GM19035 (cell line): ENCODE measurements at regions not wholly inside any gene's neighbourhood (a gene's known extent, or its start where the extent isn't known, plus 50 kb on each side); places are given as distances from the start of the nearest gene placed in this dataset.
"Not testable (repeated sequence)": the region's sequence is repeated elsewhere in the genome, so short reads cannot be mapped to it uniquely, and the experiment has no call there.

Experiments used
- ATAC-seq: cut with Tn5 transposase; IDR thresholded peaks from one replicate; pipeline ENCODE4 v1.9.1; 2021; ENCODE audit not compliant: unreplicated experiment

DNA sequence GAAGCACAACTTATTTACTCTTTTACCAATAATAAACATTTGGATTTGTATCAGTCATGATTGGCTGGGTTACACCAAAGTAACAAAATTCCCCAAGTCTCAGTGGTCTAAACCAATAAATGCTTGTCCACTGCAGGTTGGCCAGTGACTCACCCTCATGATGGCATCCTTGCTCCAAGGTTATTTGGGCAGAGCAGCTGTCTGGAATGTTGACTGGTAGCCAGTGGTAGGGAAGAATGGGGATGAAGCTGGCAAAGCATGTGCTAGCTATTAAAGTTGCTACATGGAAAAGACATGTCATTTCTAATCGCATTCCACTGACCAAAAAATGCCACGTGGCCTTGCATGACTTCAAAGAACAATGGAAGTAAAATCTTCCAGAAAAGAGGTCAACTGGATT is 1168.7 kb upstream of the CELF2 start:
- no peak for ATAC-seq

GRCh38 chr10:9850415-9850814 is 1167.3 kb upstream of the CELF2 start:
- no peak for ATAC-seq

- ATAC-seq = no peak
Observed at GRCh38 chr10:9851808-9852207, 1165.9 kb upstream of the CELF2 start.

DNA sequence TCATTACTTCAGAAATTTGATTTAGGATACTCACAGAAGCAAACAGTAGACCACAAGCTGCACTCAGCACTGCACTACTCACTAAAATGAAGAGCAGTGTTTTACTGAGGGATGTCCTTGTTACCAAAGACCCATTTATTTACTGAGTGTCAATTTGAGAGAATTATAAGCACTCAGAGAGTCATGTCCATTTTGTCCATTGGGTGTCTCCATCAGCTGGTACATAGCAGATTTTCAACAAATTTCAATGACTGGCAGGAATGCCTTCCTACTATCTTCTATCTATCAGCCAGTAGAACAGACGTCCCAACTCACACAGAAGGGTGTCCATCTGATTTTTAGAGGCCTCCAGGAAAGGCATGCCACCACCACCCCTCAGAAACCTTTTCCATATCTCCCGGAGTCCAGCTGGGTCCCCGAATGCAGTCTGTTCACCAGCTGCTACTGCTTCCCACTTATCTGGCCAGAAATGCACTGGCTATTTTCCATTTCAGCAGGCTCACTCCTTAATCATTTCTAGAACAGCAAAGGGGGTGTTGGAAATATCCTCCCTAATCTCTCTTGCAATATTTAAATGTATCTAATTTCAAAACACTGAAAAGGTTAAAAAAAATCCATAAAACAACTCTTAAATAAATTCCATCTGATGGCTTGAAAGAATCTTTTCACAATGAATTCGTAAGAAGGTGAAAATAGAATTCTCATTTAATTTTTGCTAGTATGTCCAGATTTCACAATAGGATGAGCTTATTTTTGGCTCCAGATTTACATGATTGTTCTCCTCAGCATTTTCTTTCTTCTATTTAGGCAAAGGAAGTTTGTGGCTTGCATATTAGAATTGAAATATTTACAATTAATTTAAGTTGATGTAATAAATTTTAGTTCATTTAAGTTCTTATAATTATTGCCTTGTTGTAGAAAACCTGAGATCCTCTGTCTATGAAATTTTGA is 1164.0 kb upstream of the CELF2 start:
- no peak for ATAC-seq

- not testable (repeated sequence) for ATAC-seq
Observed at GRCh38 chr10:9855451-9855850, 1162.2 kb upstream of the CELF2 start.

DNA sequence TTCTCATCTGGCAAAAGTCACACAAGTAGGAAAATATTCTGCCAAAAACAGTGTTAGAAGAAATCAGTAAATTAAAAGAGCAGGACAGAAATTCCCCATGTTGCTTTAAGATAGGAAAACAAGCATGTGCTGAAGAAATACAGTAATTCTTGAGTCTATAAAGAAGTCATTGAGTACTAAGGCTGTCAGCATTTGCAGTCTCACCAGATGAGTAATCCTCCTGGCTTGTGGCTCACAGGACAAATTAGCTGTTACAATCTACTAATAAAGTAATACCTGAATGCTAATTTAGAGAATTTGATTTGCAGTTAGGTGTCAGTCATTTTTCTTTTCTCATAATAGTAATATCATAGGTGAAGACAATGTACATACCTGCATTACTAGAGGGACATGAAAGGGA is 1158.9 kb upstream of the CELF2 start:
- ATAC-seq = no peak

DNA sequence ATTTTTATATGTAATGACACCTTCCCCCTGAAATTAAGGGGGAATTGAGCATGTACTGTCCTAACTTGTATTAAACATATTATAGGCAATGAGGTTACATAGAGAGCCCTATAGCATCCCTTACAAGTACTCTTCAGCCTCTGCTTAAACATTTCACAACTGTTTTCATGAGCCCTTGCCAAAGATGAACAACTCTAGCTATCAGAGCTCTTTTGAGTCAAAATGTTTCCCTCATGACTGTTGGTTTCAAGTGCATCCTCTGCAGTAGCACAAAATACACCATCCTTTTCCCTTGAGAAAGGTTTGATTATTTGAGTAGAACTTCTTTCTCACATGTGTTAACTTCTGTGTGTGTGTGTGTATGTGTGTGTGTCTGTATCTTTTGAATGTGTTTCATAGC is 1157.6 kb upstream of the CELF2 start:
- no peak for ATAC-seq

DNA sequence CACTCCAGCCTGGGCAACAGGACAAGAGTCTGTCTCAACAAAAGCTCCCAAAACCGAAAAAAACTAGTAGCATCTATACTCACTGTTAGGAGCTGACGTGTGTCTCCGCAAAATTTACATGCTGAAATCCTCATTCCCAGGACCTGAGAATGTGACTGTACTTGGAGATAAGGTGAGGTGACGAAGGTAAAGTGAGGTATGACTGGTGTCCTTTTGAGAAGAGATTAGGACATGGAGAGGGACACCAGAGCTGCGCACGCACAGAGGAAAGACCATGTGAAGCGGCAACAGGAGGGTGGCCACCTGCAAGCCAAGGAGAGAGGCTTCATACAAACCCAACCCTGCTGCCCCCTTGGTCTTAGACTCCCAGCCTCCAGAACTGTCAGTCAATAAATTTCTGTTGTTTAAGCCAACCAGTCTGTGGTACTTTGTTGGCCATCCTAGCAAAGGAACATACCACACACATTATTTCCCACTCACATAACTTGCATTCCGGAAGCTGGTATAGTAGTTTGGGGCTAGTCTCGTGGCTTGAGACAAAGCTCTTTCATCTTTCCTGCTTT is 1154.0 kb upstream of the CELF2 start:
- no peak for ATAC-seq

DNA sequence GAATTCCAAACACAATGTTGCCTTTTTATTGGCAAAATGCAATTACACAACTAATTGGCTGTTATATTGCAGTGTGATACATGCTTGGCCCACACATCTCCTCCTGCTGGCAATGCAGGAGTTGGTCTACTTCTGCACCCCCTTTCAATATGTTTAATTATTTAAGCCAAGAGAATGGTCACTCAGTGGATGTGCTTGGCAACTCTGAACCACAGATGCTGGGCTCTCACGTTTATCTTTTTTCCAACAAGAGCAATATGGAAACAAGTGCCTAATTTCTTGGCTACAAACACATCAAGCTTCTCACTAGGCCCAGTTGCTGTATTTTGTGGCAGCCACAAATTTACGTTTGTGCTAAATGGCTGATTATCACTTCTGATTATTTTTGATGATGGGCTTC is 1149.2 kb upstream of the CELF2 start:
- no peak for ATAC-seq

- no peak for ATAC-seq
Observed at GRCh38 chr10:9869205-9869604, 1148.5 kb upstream of the CELF2 start.

GRCh38 chr10:9869606-9870176 is 1148.0 kb upstream of the CELF2 start:
- no peak for ATAC-seq

DNA sequence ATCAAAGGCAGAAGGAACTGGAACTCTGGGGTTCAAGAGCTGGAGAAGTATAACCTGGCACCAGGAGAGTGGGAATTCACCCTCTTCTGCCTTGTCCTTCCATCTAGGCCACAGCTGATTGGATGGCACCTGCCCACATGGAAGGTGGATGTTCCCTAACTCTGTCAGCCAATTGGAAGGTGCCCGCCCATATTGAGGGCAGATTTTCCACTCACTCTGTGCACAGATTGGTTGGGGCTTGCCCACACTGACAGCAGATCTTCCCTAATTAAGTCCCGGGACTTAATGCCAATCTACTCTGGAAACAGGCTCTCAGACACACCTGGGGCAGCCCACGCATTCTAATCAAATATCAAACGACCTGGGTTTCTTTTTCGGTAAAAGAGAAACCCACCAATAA is 1142.3 kb upstream of the CELF2 start:
- ATAC-seq = no peak

- ATAC-seq = no peak
Observed at GRCh38 chr10:9877978-9878377, 1139.7 kb upstream of the CELF2 start.

- no peak for ATAC-seq
Observed at GRCh38 chr10:9878383-9878782, 1139.3 kb upstream of the CELF2 start.

- ATAC-seq = no peak
Observed at GRCh38 chr10:9885761-9886160, 1131.9 kb upstream of the CELF2 start.

DNA sequence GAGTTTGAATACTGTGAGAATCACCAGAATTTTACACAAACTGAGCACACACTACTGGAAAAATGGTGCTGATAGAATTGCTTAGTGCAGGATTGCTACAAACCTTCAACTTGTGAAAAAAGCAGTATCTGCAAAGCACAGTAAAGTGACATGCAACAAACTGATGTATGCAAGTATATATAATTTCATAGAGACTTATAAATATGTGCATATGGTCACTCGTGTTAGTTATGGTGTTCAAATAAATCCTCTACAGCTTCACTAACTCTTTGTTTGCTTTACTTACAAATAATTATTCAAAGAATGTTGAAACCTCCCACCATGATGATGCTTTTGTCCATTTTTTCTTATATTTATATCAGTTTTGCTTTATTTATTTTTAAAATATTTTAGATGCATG is 1130.9 kb upstream of the CELF2 start:
- no peak for ATAC-seq

GRCh38 chr10:9895453-9895852 is 1122.2 kb upstream of the CELF2 start:
- no peak for ATAC-seq

DNA sequence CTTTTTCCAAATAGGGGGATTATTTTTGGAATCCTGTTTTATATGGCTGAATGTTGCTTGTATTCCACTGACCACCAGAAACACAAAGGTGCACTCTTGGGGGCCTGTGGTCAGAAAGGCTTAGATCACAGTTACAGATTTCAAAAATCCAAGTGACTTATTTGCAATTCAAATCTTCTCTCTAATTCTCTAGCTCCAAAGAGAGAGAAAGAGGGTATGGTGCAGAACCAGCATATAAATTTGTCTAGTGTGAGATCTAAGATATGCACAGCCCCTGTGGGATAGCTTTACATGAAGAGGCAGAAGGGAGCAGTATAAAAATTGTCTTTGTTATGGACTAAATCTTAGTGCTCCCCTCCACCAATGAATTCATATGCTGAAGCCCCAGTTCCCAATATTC is 1121.7 kb upstream of the CELF2 start:
- no peak for ATAC-seq

DNA sequence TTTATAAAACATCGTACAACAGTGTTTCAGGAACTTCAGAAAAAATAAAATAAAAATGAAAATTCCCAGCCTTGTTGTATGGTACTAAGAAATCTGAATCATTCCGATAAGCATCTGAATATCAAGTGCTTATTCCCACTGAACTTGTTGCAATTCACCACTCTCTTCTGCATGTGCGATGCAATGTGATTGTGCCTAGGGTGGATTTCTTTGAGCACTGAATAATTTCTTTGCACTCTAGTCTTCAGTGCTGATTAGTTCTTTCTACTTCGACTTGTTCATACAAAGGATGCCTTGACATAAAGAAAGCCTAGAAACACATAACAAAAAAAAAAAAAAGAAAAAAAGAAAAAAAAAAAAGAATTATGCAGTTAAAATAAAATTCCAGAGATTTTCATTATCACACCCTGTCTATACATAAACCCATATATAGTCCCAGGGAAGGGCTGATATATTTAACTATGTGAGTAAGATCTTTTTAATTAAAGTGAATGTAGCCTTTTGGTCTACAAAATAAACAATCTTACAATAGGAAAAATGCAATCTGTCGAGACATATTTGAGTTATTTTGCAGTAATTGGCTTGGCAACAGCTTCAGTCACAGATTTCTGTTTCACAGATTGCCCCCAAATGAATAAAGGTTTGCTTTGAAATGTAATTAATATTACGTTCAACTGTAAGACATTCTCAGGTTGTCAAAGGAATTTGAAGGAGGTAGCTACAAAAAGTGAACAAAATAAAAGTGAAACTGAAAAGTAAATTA is 1118.9 kb upstream of the CELF2 start:
- no peak for ATAC-seq

DNA sequence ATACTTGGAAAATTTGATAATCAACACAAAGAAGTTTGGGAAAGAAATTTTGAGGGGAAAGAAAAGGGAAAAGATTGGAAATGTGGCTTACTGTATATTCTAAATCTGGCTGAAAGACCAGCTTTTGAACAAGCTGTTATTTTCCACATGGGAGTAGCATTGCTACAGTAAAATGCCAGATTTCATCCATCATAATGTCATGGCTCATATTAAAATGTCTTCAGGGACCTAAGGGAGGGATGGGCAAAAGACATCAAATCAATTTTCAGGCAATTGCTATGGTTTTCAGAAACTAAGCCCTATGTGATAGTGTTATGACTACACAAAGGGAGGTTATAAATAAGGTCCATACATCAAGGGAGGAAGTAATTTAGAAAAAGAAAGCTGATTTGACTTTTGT is 1116.9 kb upstream of the CELF2 start:
- ATAC-seq = no peak

DNA sequence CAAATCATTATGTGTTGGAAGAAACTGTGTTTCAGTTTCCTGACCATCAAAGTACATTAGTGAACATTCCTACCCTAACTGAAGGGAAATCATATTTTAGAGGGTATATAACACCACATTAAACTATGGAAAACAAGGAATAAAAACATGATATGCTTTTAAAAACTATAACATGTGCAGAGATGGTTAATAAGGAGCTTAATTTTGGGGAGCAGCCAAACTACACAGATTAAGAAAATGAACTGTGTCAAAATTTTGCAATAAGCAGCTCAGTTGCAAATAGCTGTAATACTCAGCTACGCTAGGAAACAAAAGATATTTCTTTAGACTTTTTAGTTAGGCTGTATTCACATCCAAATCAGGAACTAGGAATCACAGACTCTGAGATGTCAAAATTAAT is 1115.7 kb upstream of the CELF2 start:
- no peak for ATAC-seq

DNA sequence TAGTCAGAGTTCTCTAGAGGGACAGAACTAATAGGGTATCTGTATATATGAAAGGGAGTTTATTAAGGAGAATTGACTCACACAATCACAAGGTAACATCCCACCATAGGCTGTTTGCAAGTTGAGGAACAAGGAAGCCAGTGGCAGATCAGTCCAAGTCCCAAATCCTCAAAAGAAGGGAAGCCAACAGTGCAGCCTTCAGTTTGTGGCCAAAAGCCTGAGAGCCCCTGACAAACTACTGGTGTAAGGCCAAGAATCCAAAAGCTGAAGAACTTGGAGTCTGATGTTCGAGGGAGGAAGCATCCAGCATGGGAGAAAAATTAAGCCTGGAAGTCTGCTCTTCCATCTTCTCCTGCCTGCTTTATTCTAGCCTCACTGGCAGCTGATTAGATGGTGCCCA is 1107.2 kb upstream of the CELF2 start:
- no peak for ATAC-seq
